ENCODE measurements at regions not wholly inside any gene's neighbourhood (a gene's known extent, or its start where the extent isn't known, plus 50 kb on each side); places are given as distances from the start of the nearest gene placed in this dataset.
"Not testable (repeated sequence)": the region's sequence is repeated elsewhere in the genome, so short reads cannot be mapped to it uniquely, and the experiment has no call there.

- no peak for DNase-seq
- no peak overlapping the region for H3K27ac Mint-ChIP-seq
- H3K36me3 Mint-ChIP-seq (ENCODE audit: low read depth) = no peaks in the 10 kb centered on the region
- no peaks in the 10 kb centered on the region for H3K27me3 Mint-ChIP-seq (ENCODE audit: low read depth)
- H3K4me1 Mint-ChIP-seq (ENCODE audit: low read depth) = no peaks in the 10 kb centered on the region
- H3K9me3 Mint-ChIP-seq (ENCODE audit: insufficient read depth) = no peaks in the 10 kb centered on the region
- ATAC-seq = no peak
- ChIA-PET CTCF (no interaction called here), POLR2A (no interaction called here)
- H3K4me3 Mint-ChIP-seq = no peak overlapping the region
Observed at GRCh38 chr4:115515772-115516171, 402.4 kb upstream of the NDST4 start.

GRCh38 chr4:115515366-115515765 lies 401.9 kb upstream of the NDST4 start:
- Mint-ChIP-seq H3K4me1 (ENCODE audit: low read depth) (no peaks in the 10 kb centered on the region), H3K4me3 (no peak overlapping the region), H3K9me3 (ENCODE audit: insufficient read depth) (no peaks in the 10 kb centered on the region), H3K36me3 (ENCODE audit: low read depth) (no peaks in the 10 kb centered on the region), H3K27ac (no peak overlapping the region), H3K27me3 (ENCODE audit: low read depth) (no peaks in the 10 kb centered on the region)
- ATAC-seq (no peak), DNase-seq (no peak)
- ChIA-PET CTCF (no interaction called here), POLR2A (no interaction called here)

GRCh38 chr4:115514675-115515074 lies 401.3 kb upstream of the NDST4 start:
- Mint-ChIP-seq H3K4me1 (ENCODE audit: low read depth) (no peaks in the 10 kb centered on the region), H3K4me3 (no peak overlapping the region), H3K9me3 (ENCODE audit: insufficient read depth) (no peaks in the 10 kb centered on the region), H3K36me3 (ENCODE audit: low read depth) (no peaks in the 10 kb centered on the region), H3K27ac (no peak overlapping the region), H3K27me3 (ENCODE audit: low read depth) (no peaks in the 10 kb centered on the region)
- no peak for DNase-seq
- ATAC-seq = no peak
- ChIA-PET CTCF (no interaction called here), POLR2A (no interaction called here)

- no peaks in the 10 kb centered on the region for H3K36me3 Mint-ChIP-seq (ENCODE audit: low read depth)
- no peak overlapping the region for H3K27ac Mint-ChIP-seq
- ATAC-seq (no peak), DNase-seq (no peak)
- no peaks in the 10 kb centered on the region for H3K4me1 Mint-ChIP-seq (ENCODE audit: low read depth)
- POLR2A ChIA-PET = no interaction called here
- H3K9me3 Mint-ChIP-seq (ENCODE audit: insufficient read depth) = no peaks in the 10 kb centered on the region
- H3K27me3 Mint-ChIP-seq (ENCODE audit: low read depth) = no peaks in the 10 kb centered on the region
- CTCF ChIA-PET = no interaction called here
- H3K4me3 Mint-ChIP-seq = no peak overlapping the region
Observed at GRCh38 chr4:115505326-115505725, 391.9 kb upstream of the NDST4 start.

GRCh38 chr4:115501656-115502055 lies 388.2 kb upstream of the NDST4 start:
- H3K4me1 Mint-ChIP-seq (ENCODE audit: low read depth) = no peaks in the 10 kb centered on the region
- no peaks in the 10 kb centered on the region for H3K9me3 Mint-ChIP-seq (ENCODE audit: insufficient read depth)
- ATAC-seq (no peak), DNase-seq (no peak)
- H3K4me3 Mint-ChIP-seq = no peak overlapping the region
- ChIA-PET CTCF (no interaction called here), POLR2A (no interaction called here)
- H3K27ac Mint-ChIP-seq = no peak overlapping the region
- H3K36me3 Mint-ChIP-seq (ENCODE audit: low read depth) = no peaks in the 10 kb centered on the region
- H3K27me3 Mint-ChIP-seq (ENCODE audit: low read depth) = no peaks in the 10 kb centered on the region

- H3K27me3 Mint-ChIP-seq (ENCODE audit: low read depth); H3K4me3 Mint-ChIP-seq; DNase-seq; POLR2A ChIA-PET; H3K27ac Mint-ChIP-seq; H3K36me3 Mint-ChIP-seq (ENCODE audit: low read depth); CTCF ChIA-PET; ATAC-seq; H3K4me1 Mint-ChIP-seq (ENCODE audit: low read depth); H3K9me3 Mint-ChIP-seq (ENCODE audit: insufficient read depth): not testable (repeated sequence)
Observed at GRCh38 chr4:115493770-115494169, 380.4 kb upstream of the NDST4 start.

GRCh38 chr4:115491686-115492085 lies 378.3 kb upstream of the NDST4 start:
- Mint-ChIP-seq H3K36me3 (ENCODE audit: low read depth) (no peaks in the 10 kb centered on the region), H3K27ac (no peak overlapping the region)
- CTCF ChIA-PET = no interaction called here

GRCh38 chr4:115489279-115489678 lies 375.9 kb upstream of the NDST4 start:
- no peaks in the 10 kb centered on the region for H3K36me3 Mint-ChIP-seq (ENCODE audit: low read depth)
- H3K27me3 Mint-ChIP-seq (ENCODE audit: low read depth) = no peaks in the 10 kb centered on the region
- ChIA-PET CTCF (no interaction called here), POLR2A (no interaction called here)
- ATAC-seq = no peak
- H3K4me3 Mint-ChIP-seq = no peak overlapping the region
- peaks cover 5% of the 10 kb centered on the region for H3K9me3 Mint-ChIP-seq (ENCODE audit: insufficient read depth)
- DNase-seq = no peak
- no peaks in the 10 kb centered on the region for H3K4me1 Mint-ChIP-seq (ENCODE audit: low read depth)
- H3K27ac Mint-ChIP-seq = no peak overlapping the region

More at GRCh38 chr4:115491686-115492085, 378.3 kb upstream of the NDST4 start:
- ATAC-seq (no peak), DNase-seq (no peak)
- Mint-ChIP-seq H3K27me3 (ENCODE audit: low read depth) (no peaks in the 10 kb centered on the region), H3K4me1 (ENCODE audit: low read depth) (no peaks in the 10 kb centered on the region), H3K4me3 (no peak overlapping the region), H3K9me3 (ENCODE audit: insufficient read depth) (peaks cover 9% of the 10 kb centered on the region)
- POLR2A ChIA-PET = no interaction called here

GRCh38 chr4:115485402-115485801 lies 372.0 kb upstream of the NDST4 start:
- POLR2A ChIA-PET = no interaction called here
- CTCF ChIA-PET = no interaction called here
- ATAC-seq (no peak), DNase-seq (no peak)
- Mint-ChIP-seq H3K27me3 (ENCODE audit: low read depth) (no peaks in the 10 kb centered on the region), H3K9me3 (ENCODE audit: insufficient read depth) (peaks cover 5% of the 10 kb centered on the region), H3K4me1 (ENCODE audit: low read depth) (no peaks in the 10 kb centered on the region), H3K4me3 (no peak overlapping the region), H3K27ac (no peak overlapping the region), H3K36me3 (ENCODE audit: low read depth) (no peaks in the 10 kb centered on the region)

GRCh38 chr4:115484479-115484878 lies 371.1 kb upstream of the NDST4 start:
- Mint-ChIP-seq H3K9me3 (ENCODE audit: insufficient read depth) (no peaks in the 10 kb centered on the region), H3K4me1 (ENCODE audit: low read depth) (no peaks in the 10 kb centered on the region), H3K27me3 (ENCODE audit: low read depth) (no peaks in the 10 kb centered on the region), H3K27ac (no peak overlapping the region), H3K4me3 (no peak overlapping the region), H3K36me3 (ENCODE audit: low read depth) (no peaks in the 10 kb centered on the region)
- CTCF ChIA-PET = no interaction called here
- POLR2A ChIA-PET = no interaction called here
- DNase-seq = no peak
- ATAC-seq = no peak

- CTCF ChIA-PET = no interaction called here
Observed at GRCh38 chr4:115470763-115471162, 357.3 kb upstream of the NDST4 start.

GRCh38 chr4:115459301-115459700 lies 345.9 kb upstream of the NDST4 start:
- H3K36me3 Mint-ChIP-seq (ENCODE audit: low read depth); H3K27ac Mint-ChIP-seq; H3K4me1 Mint-ChIP-seq (ENCODE audit: low read depth); H3K4me3 Mint-ChIP-seq; H3K27me3 Mint-ChIP-seq (ENCODE audit: low read depth); POLR2A ChIA-PET; DNase-seq; ATAC-seq; H3K9me3 Mint-ChIP-seq (ENCODE audit: insufficient read depth); CTCF ChIA-PET: not testable (repeated sequence)

More at GRCh38 chr4:115470763-115471162, 357.3 kb upstream of the NDST4 start:
- Mint-ChIP-seq H3K36me3 (ENCODE audit: low read depth) (no peaks in the 10 kb centered on the region), H3K4me3 (no peak overlapping the region), H3K27me3 (ENCODE audit: low read depth) (no peaks in the 10 kb centered on the region), H3K9me3 (ENCODE audit: insufficient read depth) (no peaks in the 10 kb centered on the region), H3K27ac (no peak overlapping the region), H3K4me1 (ENCODE audit: low read depth) (no peaks in the 10 kb centered on the region)
- POLR2A ChIA-PET = no interaction called here
- DNase-seq = no peak
- no peak for ATAC-seq

GRCh38 chr4:115456231-115456630 lies 342.8 kb upstream of the NDST4 start:
- no peaks in the 10 kb centered on the region for H3K27me3 Mint-ChIP-seq (ENCODE audit: low read depth)
- no peaks in the 10 kb centered on the region for H3K4me1 Mint-ChIP-seq (ENCODE audit: low read depth)
- no peak overlapping the region for H3K4me3 Mint-ChIP-seq
- H3K27ac Mint-ChIP-seq = no peak overlapping the region
- H3K9me3 Mint-ChIP-seq (ENCODE audit: insufficient read depth) = no peaks in the 10 kb centered on the region
- POLR2A ChIA-PET = no interaction called here
- ATAC-seq (no peak), DNase-seq (no peak)
- no peaks in the 10 kb centered on the region for H3K36me3 Mint-ChIP-seq (ENCODE audit: low read depth)
- CTCF ChIA-PET = no interaction called here
